GM12878 (cell line): ENCODE measurements at regions not wholly inside any gene's neighbourhood (a gene's known extent, or its start where the extent isn't known, plus 50 kb on each side); places are given as distances from the start of the nearest gene placed in this dataset.
"Not testable (repeated sequence)": the region's sequence is repeated elsewhere in the genome, so short reads cannot be mapped to it uniquely, and the experiment has no call there.

Experiments used
- ATAC-seq: fragments of 200-7000 bp; cut with Tn5 transposase; 3 replicates; pipeline ENCODE4 v1.9.1; 2020; ENCODE audit warnings: mild to moderate bottlenecking, moderate library complexity
- BruUV-seq: library from RNA; stranded (reverse); fragments of 400-500 nt; replicated peaks from 2 replicates; lab custom pipeline; 2021; lab: Mats Ljungman, UMichigan
- CTCF ChIA-PET: fragments of 300-600 bp; sonication (Branson Sonifier 250); formaldehyde crosslinking; extraction: SDS; loops from one replicate; lab custom pipeline; 2021; ENCODE audit warnings: inconsistent platforms; lab: Yijun Ruan, JAX
- POLR2A ChIA-PET: fragments of 350-600 bp; formaldehyde crosslinking; extraction: SDS; loops from one replicate; lab custom pipeline; 2021; ENCODE audit warnings: inconsistent platforms; lab: Charles Lee
- RAD21 ChIA-PET: fragments of 300-600 bp; sonication (Branson Sonifier 250); formaldehyde crosslinking; loops from one replicate; lab custom pipeline; 2023; ENCODE audit warnings: antibody characterized with exemption; ENCODE audit not compliant: unreplicated experiment; lab: Charles Lee
- SMC1A ChIA-PET: fragments of 300-600 bp; sonication (Branson Sonifier 250); formaldehyde crosslinking; loops from one replicate; lab custom pipeline; 2023; ENCODE audit not compliant: unreplicated experiment, uncharacterized antibody; lab: Charles Lee
- DNase-seq: peaks from one replicate; pipeline ENCODE4 v3.0.0-alpha.2; 2011; ENCODE audit warnings: low read depth, low spot score
- FAIRE-seq: peaks from 3 replicates; lab custom pipeline; 2011; peaks lifted over from hg19 to GRCh38; lab: Jason Lieb, UNC
- H2AFZ ChIP-seq: 2 replicates; pipeline ENCODE4 v1.6.0; 2011; ENCODE audit warnings: low read depth, low read length, control low read depth; ENCODE audit not compliant: control insufficient read depth
- H3K27ac ChIP-seq: 2 replicates; pipeline ENCODE4 v1.5.1; 2011; ENCODE audit warnings: control low read depth; ENCODE audit not compliant: control insufficient read depth, insufficient read depth
- H3K27me3 ChIP-seq, 2 experiments: replicated peaks in 1 of 2; 2 replicates each; pipeline versions ENCODE4 v1.6.0 to v1.6.1; 2011; ENCODE audit warnings: low read length in 1 of 2; ENCODE audit not compliant: control insufficient read depth in 2 of 2, insufficient read depth in 2 of 2
- H3K36me3 ChIP-seq, 2 experiments: 2 replicates each; pipeline ENCODE4 v1.5.1; 2011; ENCODE audit warnings: low read length in 1 of 2; ENCODE audit not compliant: control insufficient read depth in 2 of 2, insufficient read depth in 2 of 2
- H3K4me1 ChIP-seq: 2 replicates; pipeline ENCODE4 v1.6.1; 2011; ENCODE audit warnings: mild to moderate bottlenecking, low read length, moderate library complexity, mixed read lengths; ENCODE audit not compliant: control insufficient read depth, insufficient read depth
- H3K4me2 ChIP-seq: 2 replicates; pipeline ENCODE4 v1.6.0; 2011; ENCODE audit warnings: control low read depth; ENCODE audit not compliant: control insufficient read depth, insufficient read depth
- H3K4me3 ChIP-seq: fragments of 200-600 bp; sonication (generic); 2 replicates; pipeline ENCODE4 v1.5.1; 2016
- H3K79me2 ChIP-seq: 2 replicates; pipeline ENCODE4 v1.6.0; 2011; ENCODE audit warnings: low read length; ENCODE audit not compliant: control insufficient read depth, insufficient read depth
- H3K9ac ChIP-seq: 2 replicates; pipeline ENCODE4 v1.8.0; 2011; ENCODE audit warnings: low read length, control low read depth, mixed read lengths; ENCODE audit not compliant: control insufficient read depth, insufficient read depth
- H3K9me3 ChIP-seq: replicated peaks from 3 replicates; pipeline ENCODE4 v1.5.1; 2011; ENCODE audit warnings: mild to moderate bottlenecking, low read length; ENCODE audit not compliant: control insufficient read depth, insufficient read depth
- H4K20me1 ChIP-seq: 2 replicates; pipeline ENCODE4 v1.6.0; 2011; ENCODE audit not compliant: control insufficient read depth, insufficient read depth
- SUZ12 ChIP-seq: fragments of 200-600 bp; sonication (generic); IDR thresholded peaks from one replicate; pipeline ENCODE4 v1.6.1; 2018; ENCODE audit warnings: antibody characterized with exemption, mild to moderate bottlenecking; ENCODE audit not compliant: unreplicated experiment
- TCF12 ChIP-seq: IDR thresholded peaks from 2 replicates; pipeline ENCODE4 v1.6.1; 2011; ENCODE audit warnings: low read depth, mild to moderate bottlenecking, low read length
- ZSCAN29 ChIP-seq: fragments of 450-650 bp; IDR thresholded peaks from 2 replicates; pipeline ENCODE4 v1.6.1; 2017; ENCODE audit warnings: mild to moderate bottlenecking, moderate library complexity
- WGBS: methylation state at CpG from one replicate; pipeline ENCODE4 v1.1.6; 2016; ENCODE audit warnings: low lambda C conversion rate; ENCODE audit not compliant: insufficient replicate concordance, insufficient coverage; ENCODE audit errors: missing lambda C conversion rate; 5-methylcytosine and 5-hydroxymethylcytosine counted together
- in situ Hi-C: fragments of 300-500 bp; cut with MboI; formaldehyde crosslinking; loops from 9 replicates; pipeline ENCODE4 v1.14.3; 2018; ENCODE audit warnings: mixed read lengths
- intact Hi-C: fragments of 100-400 bp; cut with micrococcal nuclease; formaldehyde crosslinking; loops from one replicate; pipeline ENCODE4 v1.14.2; 2022; ENCODE audit not compliant: unreplicated experiment

DNA sequence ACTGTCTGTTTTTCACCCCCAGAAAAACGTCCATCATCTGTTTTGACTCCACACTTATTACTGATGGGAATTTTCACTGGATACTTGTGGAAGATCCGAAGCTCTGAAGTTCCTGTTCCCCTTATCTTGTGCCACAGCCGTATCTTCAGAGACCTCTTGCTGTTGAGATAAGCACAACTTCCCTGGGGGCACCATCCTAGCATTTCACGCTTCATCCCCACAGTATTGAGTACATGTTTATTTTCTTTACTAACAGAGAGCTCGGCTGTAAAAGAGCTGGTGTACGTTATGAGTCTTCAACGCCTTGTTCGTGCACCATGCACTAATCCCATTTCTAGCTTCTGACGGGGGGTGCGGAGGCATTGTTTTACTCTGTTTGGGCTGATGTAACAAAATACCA is 813.6 kb upstream of the EEF2KMT start:
- no TSS peak for BruUV-seq
- Histone ChIP-seq H3K4me3 (no peak overlapping the region), H3K4me2 (no peak overlapping the region), H3K9ac (no peak overlapping the region), H3K27me3 (no peaks in the 10 kb centered on the region), H3K9me3 (no peaks in the 10 kb centered on the region), H4K20me1 (no peaks in the 10 kb centered on the region), H3K27ac (no peak overlapping the region), H3K36me3 (no peaks in the 10 kb centered on the region), H3K4me1 (no peaks in the 10 kb centered on the region), H2AFZ (no peak overlapping the region), H3K79me2 (no peaks in the 10 kb centered on the region)
- 30% methylated on average over 10 of the region's 10 CpGs for WGBS
- ChIA-PET SMC1A (no interaction called here), RAD21 (no interaction called here), CTCF (no interaction called here), POLR2A (no interaction called here)
- in situ Hi-C loops = no loop called here
- TF ChIP-seq ZSCAN29 = no peak
- TF ChIP-seq TCF12 = no peak
- no peak for TF ChIP-seq SUZ12
- ATAC-seq (no peak), FAIRE-seq (no peak), DNase-seq (no peak)
- intact Hi-C loops = no loop called here

DNA sequence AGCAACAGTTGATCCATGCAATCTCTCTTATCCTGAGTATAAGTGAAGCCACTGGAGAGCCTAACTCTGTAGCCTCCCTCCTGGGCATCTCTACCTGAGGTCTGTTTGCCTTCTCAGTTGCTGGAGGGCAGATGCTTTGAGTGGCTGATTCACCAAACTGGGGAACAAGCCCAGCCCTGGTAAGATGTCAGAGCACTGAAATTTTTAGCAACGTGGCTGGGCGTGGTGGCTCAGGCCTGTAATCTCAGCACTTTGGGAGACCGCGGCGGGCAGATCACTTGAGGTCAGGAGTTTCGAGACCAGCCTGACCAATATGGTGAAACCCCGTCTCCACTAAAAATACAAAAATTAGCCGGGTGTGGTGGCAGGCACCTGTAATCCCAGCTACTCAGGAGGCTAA is 812.0 kb upstream of the EEF2KMT start:
- H3K4me2 ChIP-seq, BruUV-seq, FAIRE-seq, RAD21 ChIA-PET, H3K9me3 ChIP-seq, H2AFZ ChIP-seq, H3K79me2 ChIP-seq, H3K9ac ChIP-seq, H3K27me3 ChIP-seq, H3K27ac ChIP-seq, DNase-seq, ATAC-seq, POLR2A ChIA-PET, SMC1A ChIA-PET, intact Hi-C loops, H3K4me3 ChIP-seq, CTCF ChIA-PET, in situ Hi-C loops, H3K36me3 ChIP-seq, H4K20me1 ChIP-seq, H3K4me1 ChIP-seq: not testable (repeated sequence)
- WGBS = 54% methylated on average over 8 of the region's 8 CpGs
